ENCODE measurements at regions not wholly inside any gene's neighbourhood (a gene's known extent, or its start where the extent isn't known, plus 50 kb on each side); places are given as distances from the start of the nearest gene placed in this dataset.
"Not testable (repeated sequence)": the region's sequence is repeated elsewhere in the genome, so short reads cannot be mapped to it uniquely, and the experiment has no call there.

DNA sequence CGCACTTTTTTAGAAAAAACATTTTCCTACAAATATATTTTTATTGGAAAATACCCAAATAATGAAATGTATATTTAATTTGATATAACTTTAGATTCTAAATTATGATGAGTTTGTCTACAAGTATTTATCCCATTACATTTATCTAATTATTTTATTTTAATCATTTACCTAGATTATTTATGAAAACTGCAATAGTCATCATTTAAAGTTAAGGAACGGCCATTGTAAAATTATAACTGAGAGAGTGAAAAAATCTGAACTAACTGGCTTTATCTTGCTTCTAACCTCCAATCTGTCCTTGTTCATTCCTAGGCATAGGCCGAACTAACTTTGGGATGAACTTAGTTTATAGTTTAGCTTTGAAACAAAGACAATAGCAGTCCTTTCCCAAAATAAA lies 368.8 kb downstream of the ADGRD1 start:
- TF ChIP-seq, protein P1, sequence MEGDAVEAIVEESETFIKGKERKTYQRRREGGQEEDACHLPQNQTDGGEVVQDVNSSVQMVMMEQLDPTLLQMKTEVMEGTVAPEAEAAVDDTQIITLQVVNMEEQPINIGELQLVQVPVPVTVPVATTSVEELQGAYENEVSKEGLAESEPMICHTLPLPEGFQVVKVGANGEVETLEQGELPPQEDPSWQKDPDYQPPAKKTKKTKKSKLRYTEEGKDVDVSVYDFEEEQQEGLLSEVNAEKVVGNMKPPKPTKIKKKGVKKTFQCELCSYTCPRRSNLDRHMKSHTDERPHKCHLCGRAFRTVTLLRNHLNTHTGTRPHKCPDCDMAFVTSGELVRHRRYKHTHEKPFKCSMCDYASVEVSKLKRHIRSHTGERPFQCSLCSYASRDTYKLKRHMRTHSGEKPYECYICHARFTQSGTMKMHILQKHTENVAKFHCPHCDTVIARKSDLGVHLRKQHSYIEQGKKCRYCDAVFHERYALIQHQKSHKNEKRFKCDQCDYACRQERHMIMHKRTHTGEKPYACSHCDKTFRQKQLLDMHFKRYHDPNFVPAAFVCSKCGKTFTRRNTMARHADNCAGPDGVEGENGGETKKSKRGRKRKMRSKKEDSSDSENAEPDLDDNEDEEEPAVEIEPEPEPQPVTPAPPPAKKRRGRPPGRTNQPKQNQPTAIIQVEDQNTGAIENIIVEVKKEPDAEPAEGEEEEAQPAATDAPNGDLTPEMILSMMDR (IDR thresholded peaks at IDR 0.05): not testable (repeated sequence)
- TF ChIP-seq POLR2A (IDR thresholded peaks at IDR 0.05): not testable (repeated sequence)
